ENCODE measurements at regions not wholly inside any gene's neighbourhood (a gene's known extent, or its start where the extent isn't known, plus 50 kb on each side); places are given as distances from the start of the nearest gene placed in this dataset.
"Not testable (repeated sequence)": the region's sequence is repeated elsewhere in the genome, so short reads cannot be mapped to it uniquely, and the experiment has no call there.

GRCh38 chr6:6724539-6725467, 136.3 kb downstream of the LY86 start:
- DNase-seq (ENCODE audit: low spot score): peak; percentile 52

- DNase-seq (ENCODE audit: low spot score): no peak
Observed at GRCh38 chr6:6725468-6726209, 137.1 kb downstream of the LY86 start.

GRCh38 chr6:6728169-6728941, 139.8 kb downstream of the LY86 start:
- DNase-seq (ENCODE audit: low spot score): no peak

GRCh38 chr6:6729971-6730370, 141.5 kb downstream of the LY86 start:
- DNase-seq (ENCODE audit: low spot score): no peak

- no peak for DNase-seq (ENCODE audit: low spot score)
Observed at GRCh38 chr6:6730831-6731230, 142.3 kb downstream of the LY86 start.

- no peak for DNase-seq (ENCODE audit: low spot score)
Observed at GRCh38 chr6:6734479-6735465, 146.3 kb downstream of the LY86 start.

- DNase-seq (ENCODE audit: low spot score): peak; percentile 88
Observed at GRCh38 chr6:6736791-6737654, 148.5 kb downstream of the LY86 start.

- no peak for DNase-seq (ENCODE audit: low spot score)
Observed at GRCh38 chr6:6737671-6738070, 149.2 kb downstream of the LY86 start.

- no peak for DNase-seq (ENCODE audit: low spot score)
Observed at GRCh38 chr6:6738108-6738507, 149.6 kb downstream of the LY86 start.

- DNase-seq (ENCODE audit: low spot score): no peak
Observed at GRCh38 chr6:6738922-6739716, 150.6 kb downstream of the LY86 start.

- no peak for DNase-seq (ENCODE audit: low spot score)
Observed at GRCh38 chr6:6740595-6740994, 152.1 kb downstream of the LY86 start.

- no peak for DNase-seq (ENCODE audit: low spot score)
Observed at GRCh38 chr6:6741264-6741663, 152.7 kb downstream of the LY86 start.

- no peak for DNase-seq (ENCODE audit: low spot score)
Observed at GRCh38 chr6:6742535-6742934, 154.0 kb downstream of the LY86 start.

GRCh38 chr6:6744551-6744950, 156.0 kb downstream of the LY86 start:
- no peak for DNase-seq (ENCODE audit: low spot score)

- DNase-seq (ENCODE audit: low spot score): not testable (repeated sequence)
Observed at GRCh38 chr6:6745637-6746332, 157.3 kb downstream of the LY86 start.

- no peak for DNase-seq (ENCODE audit: low spot score)
Observed at GRCh38 chr6:6746333-6746969, 157.9 kb downstream of the LY86 start.

GRCh38 chr6:6746970-6747338, 158.4 kb downstream of the LY86 start:
- DNase-seq (ENCODE audit: low spot score): no peak

GRCh38 chr6:6747371-6747770, 158.9 kb downstream of the LY86 start:
- DNase-seq (ENCODE audit: low spot score): no peak
